Sigmoid colon (tissue), 6 donors: ENCODE measurements at regions not wholly inside any gene's neighbourhood (a gene's known extent, or its start where the extent isn't known, plus 50 kb on each side); places are given as distances from the start of the nearest gene placed in this dataset.

Source experiments
- DNase-seq: peaks from one replicate; pipeline ENCODE4 v3.0.0-alpha.2; 2019
- H3K27ac ChIP-seq, 4 donors: fragments of 200-600 bp; sonication (generic); one replicate each; pipeline ENCODE4 v1.5.1; 2016 to 2019; ENCODE audit warnings: mild to moderate bottlenecking in 1 of 4
- H3K27me3 ChIP-seq, 3 donors: fragments of 200-600 bp; sonication (generic); one replicate each; pipeline ENCODE4 v1.5.1; 2019; ENCODE audit warnings: mild to moderate bottlenecking in 1 of 3
- H3K36me3 ChIP-seq, 4 donors: fragments of 200-600 bp; sonication (generic); one replicate each; pipeline ENCODE4 v1.5.1; 2016 to 2019
- H3K4me1 ChIP-seq, 4 donors: fragments of 200-600 bp; sonication (generic); one replicate each; pipeline ENCODE4 v1.5.1; 2017 to 2019
- H3K4me3 ChIP-seq, 4 donors: fragments of 200-600 bp; sonication (generic); one replicate each; pipeline ENCODE4 v1.5.1; 2017 to 2019; ENCODE audit warnings: mild to moderate bottlenecking in 2 of 4, moderate library complexity in 1 of 4
- H3K9me3 ChIP-seq, 4 donors: fragments of 200-600 bp in 3 of 4; sonication (generic) in 3 of 4; one replicate each; pipeline versions ENCODE4 v1.5.1 to v1.6.1; 2013 to 2019
- EP300 ChIP-seq, 4 donors: sonication (generic); formaldehyde crosslinking; IDR thresholded peaks; one replicate each; pipeline ENCODE4 v1.6.1; 2017; ENCODE audit warnings: antibody characterized with exemption in 4 of 4
- POLR2A ChIP-seq, 2 donors: fragments of 450-650 bp; IDR thresholded peaks; one replicate each; pipeline ENCODE4 v1.6.1; 2016; ENCODE audit warnings: antibody characterized with exemption in 2 of 2, mild to moderate bottlenecking in 2 of 2, moderate library complexity in 2 of 2
- POLR2AphosphoS5 ChIP-seq, 4 donors: sonication (generic); formaldehyde crosslinking; IDR thresholded peaks; one replicate each; pipeline ENCODE4 v1.6.1; 2017; ENCODE audit warnings: antibody characterized with exemption in 4 of 4
- WGBS, 2 donors: extraction: QIAGEN DNeasy Blood & Tissue Kit; methylation state at CpG; one replicate each; pipeline ENCODE4 v1.1.7; 2013; 5-methylcytosine and 5-hydroxymethylcytosine counted together
- intact Hi-C: fragments of 100-400 bp; cut with DNase I; formaldehyde crosslinking; loops from one replicate; pipeline ENCODE4 v1.15.1; 2023
- TF ChIP-seq, protein P1 (sequence below), 4 experiments: fragments of 450-650 bp in 3 of 4; fragments of 200-600 bp in 1 of 4; IDR thresholded peaks; one replicate each; pipeline ENCODE4 v1.5.1; 2016 to 2019; ENCODE audit warnings: antibody characterized with exemption in 4 of 4, mild to moderate bottlenecking in 3 of 4, moderate library complexity in 2 of 4
- donor health status: healthy with polysubstance abuse.
- donor health status: healthy.

GRCh38 chr19:30774252-30774766 is 402.1 kb downstream of the ZNF536 start:
- WGBS, 2 donors: 45 to 68% methylated on average over 3 of the region's 3 CpGs
- TF ChIP-seq POLR2A (IDR thresholded peaks at IDR 0.05): no peak
- TF ChIP-seq POLR2AphosphoS5 (IDR thresholded peaks at IDR 0.05): no peak
- no peak for TF ChIP-seq EP300 (IDR thresholded peaks at IDR 0.05)
- TF ChIP-seq, protein P1, sequence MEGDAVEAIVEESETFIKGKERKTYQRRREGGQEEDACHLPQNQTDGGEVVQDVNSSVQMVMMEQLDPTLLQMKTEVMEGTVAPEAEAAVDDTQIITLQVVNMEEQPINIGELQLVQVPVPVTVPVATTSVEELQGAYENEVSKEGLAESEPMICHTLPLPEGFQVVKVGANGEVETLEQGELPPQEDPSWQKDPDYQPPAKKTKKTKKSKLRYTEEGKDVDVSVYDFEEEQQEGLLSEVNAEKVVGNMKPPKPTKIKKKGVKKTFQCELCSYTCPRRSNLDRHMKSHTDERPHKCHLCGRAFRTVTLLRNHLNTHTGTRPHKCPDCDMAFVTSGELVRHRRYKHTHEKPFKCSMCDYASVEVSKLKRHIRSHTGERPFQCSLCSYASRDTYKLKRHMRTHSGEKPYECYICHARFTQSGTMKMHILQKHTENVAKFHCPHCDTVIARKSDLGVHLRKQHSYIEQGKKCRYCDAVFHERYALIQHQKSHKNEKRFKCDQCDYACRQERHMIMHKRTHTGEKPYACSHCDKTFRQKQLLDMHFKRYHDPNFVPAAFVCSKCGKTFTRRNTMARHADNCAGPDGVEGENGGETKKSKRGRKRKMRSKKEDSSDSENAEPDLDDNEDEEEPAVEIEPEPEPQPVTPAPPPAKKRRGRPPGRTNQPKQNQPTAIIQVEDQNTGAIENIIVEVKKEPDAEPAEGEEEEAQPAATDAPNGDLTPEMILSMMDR (IDR thresholded peaks at IDR 0.05): no peak
- Histone ChIP-seq H3K36me3 (no peaks in the 10 kb centered on the region), H3K9me3 (peaks cover 0 to 4% (median 0%) of the 10 kb centered on the region in 4 donors), H3K4me3 (no peak overlapping the region), H3K4me1 (no peaks in the 10 kb centered on the region), H3K27me3 (no peaks in the 10 kb centered on the region), H3K27ac (no peak overlapping the region)
- DNase-seq: no peak
- intact Hi-C loops: no loop called here

DNA sequence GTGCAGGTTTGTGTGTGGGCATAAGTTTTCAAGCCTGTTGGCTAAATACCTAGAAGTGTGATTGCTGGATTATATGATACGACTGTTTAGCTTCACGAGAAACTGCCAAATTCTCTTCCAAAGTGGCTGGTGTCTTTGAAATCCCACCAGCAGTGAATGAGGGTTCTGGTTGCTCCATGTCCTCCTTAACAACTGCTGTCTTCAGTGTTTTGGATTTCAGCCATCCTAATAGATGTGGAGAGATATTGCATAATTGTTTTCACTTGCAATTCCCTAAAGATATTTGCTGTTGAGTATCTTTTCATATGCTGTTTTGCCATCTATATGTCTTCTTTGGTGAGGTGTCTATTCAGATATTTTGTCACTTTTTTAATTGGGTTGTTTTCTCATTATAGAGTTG is 390.5 kb downstream of the ZNF536 start:
- no peaks in the 10 kb centered on the region for H3K9me3 ChIP-seq
- DNase-seq: no peak
- H3K36me3 ChIP-seq: no peaks in the 10 kb centered on the region
- no peaks in the 10 kb centered on the region for H3K4me1 ChIP-seq
- WGBS, 2 donors: 64 to 71% methylated on average over 2 of the region's 2 CpGs
- no peak overlapping the region for H3K27ac ChIP-seq
- intact Hi-C loops: no loop called here
- TF ChIP-seq POLR2AphosphoS5 (IDR thresholded peaks at IDR 0.05): no peak
- H3K4me3 ChIP-seq: no peak overlapping the region
- no peaks in the 10 kb centered on the region for H3K27me3 ChIP-seq

DNA sequence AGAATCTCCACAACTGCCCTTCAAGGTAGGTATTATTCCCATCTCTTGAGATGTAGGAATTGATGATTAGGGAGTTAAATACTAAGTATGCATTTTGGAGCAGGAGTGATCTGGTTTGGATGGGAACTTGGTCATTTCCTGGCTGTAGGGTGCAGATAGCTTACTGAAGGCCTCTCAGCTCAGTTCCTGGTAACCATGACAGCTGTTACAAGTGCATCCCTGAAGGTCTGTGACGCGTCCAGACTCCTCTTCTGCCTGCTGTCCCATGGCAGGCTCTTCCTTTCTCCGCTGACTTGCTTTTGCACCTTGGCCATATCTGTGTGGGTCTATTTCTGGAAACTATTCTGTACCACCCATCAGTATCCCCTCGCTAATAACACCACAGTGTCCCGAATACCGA is 387.8 kb downstream of the ZNF536 start:
- no peaks in the 10 kb centered on the region for H3K27me3 ChIP-seq
- no peak for TF ChIP-seq POLR2AphosphoS5 (IDR thresholded peaks at IDR 0.05)
- no peak for TF ChIP-seq EP300 (IDR thresholded peaks at IDR 0.05)
- TF ChIP-seq POLR2A (IDR thresholded peaks at IDR 0.05): no peak
- TF ChIP-seq, protein P1 (IDR thresholded peaks at IDR 0.05): no peak
- intact Hi-C loops: no loop called here
- no peak overlapping the region for H3K27ac ChIP-seq
- 88 to 95% methylated on average over 6 of the region's 6 CpGs for WGBS, 2 donors
- no peaks in the 10 kb centered on the region for H3K36me3 ChIP-seq
- H3K9me3 ChIP-seq: no peaks in the 10 kb centered on the region
- H3K4me1 ChIP-seq: no peaks in the 10 kb centered on the region
- no peak for DNase-seq
- H3K4me3 ChIP-seq: no peak overlapping the region

DNA sequence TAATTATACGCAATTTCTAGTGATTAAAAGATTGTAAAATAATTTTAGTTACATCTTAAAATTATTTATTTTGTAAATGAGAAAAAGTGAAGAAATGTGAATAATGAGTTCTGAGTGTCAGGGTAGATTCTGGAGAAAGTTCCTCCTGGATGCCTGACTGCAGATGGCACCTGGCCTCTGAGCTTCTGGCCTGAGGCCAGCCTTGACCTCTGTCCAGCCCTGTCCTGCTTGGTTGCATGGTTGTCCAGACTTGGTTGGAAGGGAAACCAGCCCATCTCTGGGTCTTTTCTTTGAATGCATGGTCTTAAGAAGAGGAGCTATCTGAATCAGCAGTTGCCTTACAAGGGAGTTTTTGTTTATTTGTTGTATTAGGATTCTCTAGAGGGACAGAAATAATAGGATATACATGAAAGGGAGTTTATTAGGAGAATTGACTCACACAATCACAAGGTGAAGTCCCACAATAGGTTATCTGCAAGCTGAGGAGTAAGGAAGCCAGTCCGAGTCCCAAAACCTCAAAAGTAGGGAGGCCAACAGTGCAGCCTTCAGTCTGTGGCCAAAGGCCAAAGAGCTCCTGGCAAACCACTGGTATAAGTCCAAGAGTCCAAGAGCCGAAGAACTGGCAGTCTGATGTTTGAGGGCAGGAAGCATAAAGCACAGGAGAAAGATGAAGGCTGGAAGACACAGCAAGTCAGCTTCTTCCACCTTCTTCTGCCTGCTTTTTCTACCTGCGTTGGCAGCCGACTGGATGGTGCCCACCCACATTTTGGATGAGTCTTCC is 385.8 kb downstream of the ZNF536 start:
- H3K9me3 ChIP-seq: no peaks in the 10 kb centered on the region
- DNase-seq: no peak
- intact Hi-C loops: no loop called here
- TF ChIP-seq EP300 (IDR thresholded peaks at IDR 0.05) (no peak), POLR2A (IDR thresholded peaks at IDR 0.05) (no peak), POLR2AphosphoS5 (IDR thresholded peaks at IDR 0.05) (no peak)
- TF ChIP-seq, protein P1 (IDR thresholded peaks at IDR 0.05): no peak
- H3K36me3 ChIP-seq: no peaks in the 10 kb centered on the region
- no peaks in the 10 kb centered on the region for H3K27me3 ChIP-seq
- 75 to 88% methylated on average over 5 of the region's 5 CpGs for WGBS, 2 donors
- no peak overlapping the region for H3K4me3 ChIP-seq
- no peaks in the 10 kb centered on the region for H3K4me1 ChIP-seq
- H3K27ac ChIP-seq: no peak overlapping the region

DNA sequence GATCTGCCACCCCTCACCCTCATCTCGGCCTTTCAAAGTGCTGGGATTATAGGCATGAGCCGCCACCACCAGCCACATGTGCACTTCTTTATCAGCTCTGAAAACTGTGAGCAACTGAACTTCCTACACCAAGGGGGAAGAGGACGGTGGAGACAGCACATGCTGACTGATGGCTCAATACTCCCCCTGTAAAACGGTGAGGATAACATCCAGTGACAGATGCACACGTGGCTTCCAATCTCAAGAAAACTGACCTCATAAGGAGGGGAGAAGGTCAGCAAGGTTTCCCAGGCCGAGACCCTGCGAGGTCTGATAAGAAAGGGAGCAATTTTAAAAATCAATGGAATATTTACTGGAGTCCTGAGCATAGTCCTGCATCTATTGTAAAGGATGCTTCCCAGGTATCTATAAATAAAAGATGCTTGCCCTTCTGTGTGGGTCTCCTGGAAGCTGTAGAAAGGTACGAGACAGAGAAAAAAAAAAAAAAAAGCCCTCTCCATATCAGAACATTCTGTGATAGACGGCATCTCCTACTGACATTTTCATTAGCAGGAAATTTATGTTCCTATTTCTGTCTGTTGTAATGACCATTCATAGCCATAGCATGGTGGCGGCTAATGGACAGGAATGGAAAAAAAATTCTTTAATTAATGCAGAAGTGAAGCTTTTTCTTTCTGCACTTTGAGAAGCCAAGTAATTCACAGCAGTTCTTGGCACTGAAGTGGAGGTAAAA is 385.1 kb downstream of the ZNF536 start:
- H3K27ac ChIP-seq: no peak overlapping the region
- no peaks in the 10 kb centered on the region for H3K4me1 ChIP-seq
- no peaks in the 10 kb centered on the region for H3K27me3 ChIP-seq
- 78% methylated on average over 10 of the region's 10 CpGs for WGBS, 2 donors
- H3K4me3 ChIP-seq: no peak overlapping the region
- no peaks in the 10 kb centered on the region for H3K36me3 ChIP-seq
- intact Hi-C loops: no loop called here
- TF ChIP-seq EP300 (IDR thresholded peaks at IDR 0.05) (no peak), POLR2A (IDR thresholded peaks at IDR 0.05) (no peak), POLR2AphosphoS5 (IDR thresholded peaks at IDR 0.05) (no peak)
- TF ChIP-seq, protein P1 (IDR thresholded peaks at IDR 0.05): no peak
- DNase-seq: no peak
- no peaks in the 10 kb centered on the region for H3K9me3 ChIP-seq
